ENCODE measurements at regions not wholly inside any gene's neighbourhood (a gene's known extent, or its start where the extent isn't known, plus 50 kb on each side); places are given as distances from the start of the nearest gene placed in this dataset.
"Not testable (repeated sequence)": the region's sequence is repeated elsewhere in the genome, so short reads cannot be mapped to it uniquely, and the experiment has no call there.

DNA sequence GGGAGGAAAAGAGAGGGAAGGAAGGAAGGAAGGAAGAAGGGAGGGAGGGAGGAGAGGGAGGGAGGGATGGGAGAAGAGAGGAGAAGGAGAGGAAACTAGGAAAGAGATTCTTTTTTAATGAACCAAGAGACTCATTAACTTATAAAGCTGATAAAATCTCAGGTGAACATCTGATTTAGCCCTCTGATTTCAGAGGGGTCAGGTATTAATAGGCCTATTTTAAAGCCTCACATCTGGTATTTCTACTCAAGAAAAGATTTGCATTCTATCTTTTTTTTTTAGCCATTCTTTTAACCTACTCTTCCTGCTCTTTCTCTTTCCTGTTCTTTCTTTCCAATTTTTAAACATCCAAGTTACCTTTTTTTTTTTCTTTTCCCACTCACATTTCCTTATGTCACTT lies 103.3 kb upstream of the CPEB2 start:
- Histone ChIP-seq H3K4me3 (no peak overlapping the region), H3K36me3 (no peaks in the 10 kb centered on the region), H3K9me3 (no peaks in the 10 kb centered on the region), H3K27me3 (no peaks in the 10 kb centered on the region)
- DNase-seq = no peak

DNA sequence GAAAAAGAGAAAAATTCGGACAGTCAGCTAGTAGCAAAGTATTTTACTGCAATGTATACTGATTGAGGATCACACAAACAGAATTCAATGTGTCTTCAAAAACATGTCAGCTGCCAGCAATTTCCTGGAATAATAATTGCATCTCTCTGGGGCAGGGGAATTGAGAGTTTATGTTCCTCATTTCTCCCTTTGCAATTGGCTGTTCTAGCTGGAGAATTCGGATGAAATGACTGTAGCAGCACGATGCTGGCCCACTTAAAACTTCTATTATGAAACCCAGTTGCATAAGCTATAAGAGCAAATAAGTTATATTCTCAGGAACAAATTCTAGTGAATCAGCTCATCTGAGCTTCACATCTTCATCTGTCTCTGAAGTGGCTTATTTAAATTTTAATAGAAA lies 99.9 kb upstream of the CPEB2 start:
- no peaks in the 10 kb centered on the region for H3K9me3 ChIP-seq
- H3K4me3 ChIP-seq = no peak overlapping the region
- no peaks in the 10 kb centered on the region for H3K36me3 ChIP-seq
- no peak for DNase-seq
- H3K27me3 ChIP-seq = no peaks in the 10 kb centered on the region

DNA sequence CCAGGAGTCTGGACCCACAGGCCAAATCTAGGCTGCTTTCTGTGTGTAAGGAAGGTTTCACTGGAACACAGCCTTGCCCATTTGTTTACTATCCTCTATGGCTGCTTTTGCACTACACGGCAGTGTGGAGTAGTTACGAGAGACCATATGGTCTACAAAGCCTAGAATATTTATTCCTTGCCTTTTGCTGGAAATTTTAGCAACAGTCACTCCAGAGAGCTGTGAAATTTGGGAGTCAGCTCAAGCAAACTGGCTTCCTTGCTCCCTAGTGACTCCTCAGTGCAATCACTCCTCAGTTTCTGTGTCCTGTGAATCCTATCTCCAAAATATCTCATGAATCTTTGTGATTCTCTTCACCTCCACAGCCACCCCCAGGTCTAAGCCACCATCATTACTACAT lies 99.0 kb upstream of the CPEB2 start:
- H3K36me3 ChIP-seq = no peaks in the 10 kb centered on the region
- H3K27me3 ChIP-seq = no peaks in the 10 kb centered on the region
- no peak for DNase-seq
- no peaks in the 10 kb centered on the region for H3K9me3 ChIP-seq
- H3K4me3 ChIP-seq = no peak overlapping the region

DNA sequence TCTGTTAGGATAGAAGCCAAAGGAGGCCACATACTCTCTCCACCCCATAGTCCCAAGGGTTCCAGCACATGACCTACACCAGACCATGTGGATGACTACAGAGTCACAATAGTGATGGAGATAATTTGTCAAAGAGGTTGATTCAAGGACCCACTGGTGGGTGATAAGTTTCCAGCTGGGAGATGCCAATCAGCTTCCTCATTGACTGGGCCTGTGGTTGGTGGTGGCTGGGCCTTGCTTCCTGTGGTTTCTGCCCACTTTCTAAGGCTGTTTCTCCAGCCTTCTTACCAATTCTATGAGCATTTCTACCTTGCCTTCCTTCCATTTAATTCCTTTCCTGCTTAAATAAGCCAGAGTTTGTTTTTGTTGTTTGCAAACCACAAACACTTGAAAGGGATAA lies 95.5 kb upstream of the CPEB2 start:
- Histone ChIP-seq H3K4me3 (no peak overlapping the region), H3K36me3 (no peaks in the 10 kb centered on the region), H3K27me3 (no peaks in the 10 kb centered on the region), H3K9me3 (no peaks in the 10 kb centered on the region)
- no peak for DNase-seq

DNA sequence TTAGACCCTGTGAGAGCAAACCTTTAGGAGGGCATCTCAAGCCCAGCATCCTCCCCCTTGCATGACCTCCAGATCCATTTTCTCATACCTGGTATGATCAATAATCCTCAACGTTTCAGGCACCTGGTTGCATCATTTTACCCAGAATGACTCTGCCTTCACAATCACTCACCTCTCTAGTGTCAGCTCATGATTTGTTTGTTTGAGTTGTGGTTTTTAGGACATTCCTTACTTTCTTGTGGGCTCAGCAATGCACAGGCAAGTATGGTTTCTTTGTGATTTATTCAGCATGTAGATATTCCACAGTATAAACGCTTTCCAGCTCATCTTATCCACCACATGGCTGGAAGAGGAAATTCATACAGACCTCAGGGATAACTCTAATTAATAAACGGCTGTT lies 93.6 kb upstream of the CPEB2 start:
- no peaks in the 10 kb centered on the region for H3K9me3 ChIP-seq
- no peaks in the 10 kb centered on the region for H3K27me3 ChIP-seq
- no peaks in the 10 kb centered on the region for H3K36me3 ChIP-seq
- H3K4me3 ChIP-seq = no peak overlapping the region
- no peak for DNase-seq

DNA sequence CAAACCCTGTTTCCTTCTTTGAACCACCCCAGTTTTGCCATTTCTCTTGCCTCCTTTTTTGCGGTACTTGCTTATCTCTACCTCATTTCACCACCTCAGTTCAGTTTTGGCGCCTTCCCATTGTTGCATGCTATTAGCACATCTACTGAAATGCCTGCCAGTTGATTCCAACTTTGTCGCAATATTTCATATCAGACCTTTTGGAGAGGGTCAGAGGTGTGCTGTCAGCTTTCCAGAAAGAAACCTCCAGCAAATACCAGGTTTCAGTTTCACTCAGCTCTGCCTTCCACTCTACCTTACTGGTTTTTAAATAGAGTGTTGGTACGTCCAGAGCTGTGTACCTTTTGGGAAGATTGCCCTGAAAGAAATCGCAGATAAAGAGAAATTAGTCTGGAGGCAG lies 91.9 kb upstream of the CPEB2 start:
- no peak for DNase-seq

DNA sequence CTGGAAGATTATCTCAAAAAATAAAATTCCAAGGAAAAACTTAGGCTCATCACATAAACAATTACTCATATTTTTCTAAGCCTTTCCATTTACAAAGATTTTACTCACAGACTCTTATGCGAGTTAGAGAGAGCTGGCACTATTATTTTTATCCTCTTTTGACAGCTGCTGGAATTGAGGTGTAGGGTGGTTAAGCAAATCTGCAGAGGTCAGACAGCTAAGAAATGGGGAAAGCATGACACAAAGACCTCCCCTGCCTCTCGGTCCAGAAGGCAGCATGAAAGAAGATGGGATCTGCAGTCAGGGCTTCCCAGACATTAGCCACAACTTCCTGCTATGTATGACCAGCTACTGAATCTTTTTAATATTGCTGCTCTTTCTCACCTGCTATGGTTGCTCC lies 89.9 kb upstream of the CPEB2 start:
- Histone ChIP-seq H3K27me3 (no peaks in the 10 kb centered on the region), H3K9me3 (no peaks in the 10 kb centered on the region), H3K4me3 (no peak overlapping the region), H3K36me3 (no peaks in the 10 kb centered on the region)
- DNase-seq = no peak

More for the DNA sequence above, 91.9 kb upstream of the CPEB2 start:
- Histone ChIP-seq H3K9me3 (no peaks in the 10 kb centered on the region), H3K27me3 (no peaks in the 10 kb centered on the region), H3K36me3 (no peaks in the 10 kb centered on the region), H3K4me3 (no peak overlapping the region)

DNA sequence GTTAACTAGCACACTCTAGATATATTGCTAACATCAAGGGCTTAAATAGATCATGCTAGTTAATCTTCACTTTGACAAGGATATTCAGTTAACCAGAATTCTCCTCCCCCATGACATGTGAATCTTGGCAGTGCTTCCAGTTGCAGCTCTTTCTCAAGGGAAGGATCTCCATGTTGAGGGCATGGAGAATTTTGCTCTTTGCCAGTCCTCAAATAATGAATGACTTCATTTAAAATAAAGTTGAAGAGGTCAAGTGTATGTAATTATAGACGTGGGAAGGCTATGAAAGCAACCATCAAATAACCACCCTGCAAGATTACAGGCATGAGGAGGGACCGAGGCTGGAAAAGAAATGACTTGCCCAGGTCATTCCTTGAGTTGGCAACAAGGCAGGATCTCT lies 87.3 kb upstream of the CPEB2 start:
- H3K36me3 ChIP-seq = no peaks in the 10 kb centered on the region
- H3K4me3 ChIP-seq = no peak overlapping the region
- H3K27me3 ChIP-seq = no peaks in the 10 kb centered on the region
- no peak for DNase-seq
- H3K9me3 ChIP-seq = no peaks in the 10 kb centered on the region

DNA sequence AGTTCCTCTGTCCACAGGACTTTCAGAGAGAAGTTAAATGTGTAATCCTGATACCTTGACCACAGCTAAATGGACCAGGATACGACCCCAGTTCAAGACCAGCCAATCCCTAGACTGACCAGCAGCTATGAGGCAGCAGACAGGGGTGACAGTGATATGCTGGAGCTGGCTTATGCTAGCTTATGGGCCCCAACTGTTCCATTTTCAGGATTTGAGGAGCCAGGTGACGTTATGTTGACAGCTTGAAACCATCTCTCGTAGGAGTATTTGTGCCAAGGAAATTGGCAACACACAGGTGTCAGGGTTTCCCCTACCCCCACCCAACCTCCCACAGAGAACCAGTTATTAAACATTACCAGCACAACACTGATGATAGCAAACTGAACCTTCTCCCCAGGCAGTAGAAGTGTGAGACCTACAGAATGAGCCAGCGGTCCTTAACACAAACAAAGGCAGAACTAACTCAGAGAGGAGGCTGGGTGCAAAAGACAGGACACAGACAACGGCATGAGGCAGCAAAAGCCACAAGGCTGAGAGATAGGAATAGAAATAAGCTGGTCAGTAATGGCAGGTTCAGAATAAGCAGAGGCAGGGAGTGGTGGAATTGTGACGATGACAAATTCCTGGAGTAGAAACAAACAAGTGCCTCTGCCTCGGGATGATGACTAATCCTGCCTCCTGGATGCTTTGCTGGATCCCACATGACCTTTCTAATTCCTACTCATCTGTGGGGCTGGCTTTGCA lies 85.6 kb upstream of the CPEB2 start:
- no peaks in the 10 kb centered on the region for H3K27me3 ChIP-seq
- H3K36me3 ChIP-seq = no peaks in the 10 kb centered on the region
- no peaks in the 10 kb centered on the region for H3K9me3 ChIP-seq
- peak; percentile 48 for DNase-seq
- no peak overlapping the region for H3K4me3 ChIP-seq

DNA sequence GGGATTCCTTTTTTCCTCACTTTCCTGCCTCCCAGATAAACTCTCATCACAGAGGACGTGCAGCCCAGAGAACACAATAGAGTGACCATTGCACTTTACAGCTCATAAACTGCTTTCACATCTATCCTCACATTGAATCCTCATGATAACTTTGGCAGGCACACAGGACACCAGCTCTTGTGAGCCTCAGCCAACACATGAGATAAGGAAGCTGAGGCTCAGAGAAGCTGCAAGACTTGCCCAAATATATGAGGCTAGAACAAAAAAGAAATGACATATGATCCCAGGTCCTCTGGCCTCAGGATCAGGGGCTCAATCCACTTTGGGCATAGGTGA lies 85.0 kb upstream of the CPEB2 start:
- Histone ChIP-seq H3K27me3 (no peaks in the 10 kb centered on the region), H3K4me3 (no peak overlapping the region), H3K36me3 (no peaks in the 10 kb centered on the region), H3K9me3 (no peaks in the 10 kb centered on the region)
- no peak for DNase-seq

DNA sequence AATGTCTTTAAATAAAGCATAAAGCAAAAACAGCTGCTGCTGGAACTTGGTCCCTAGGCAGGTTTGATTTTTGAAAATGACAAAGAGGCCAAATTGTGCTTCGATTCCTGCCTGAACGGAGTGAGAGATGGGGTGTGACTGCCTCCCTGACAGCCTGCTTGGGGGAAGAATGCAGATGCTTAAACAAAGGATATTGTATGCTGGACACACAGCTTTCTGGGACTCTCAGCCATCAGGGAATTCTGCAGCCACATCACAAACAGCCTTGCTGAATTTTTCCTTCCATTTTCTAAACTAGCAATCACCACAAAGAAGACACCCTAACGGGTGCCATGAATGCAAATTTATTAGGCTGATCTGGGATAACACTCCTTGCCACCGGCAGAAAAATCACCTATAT lies 83.9 kb upstream of the CPEB2 start:
- Histone ChIP-seq H3K4me3 (no peak overlapping the region), H3K27me3 (no peaks in the 10 kb centered on the region), H3K36me3 (no peaks in the 10 kb centered on the region), H3K9me3 (no peaks in the 10 kb centered on the region)
- DNase-seq = no peak

DNA sequence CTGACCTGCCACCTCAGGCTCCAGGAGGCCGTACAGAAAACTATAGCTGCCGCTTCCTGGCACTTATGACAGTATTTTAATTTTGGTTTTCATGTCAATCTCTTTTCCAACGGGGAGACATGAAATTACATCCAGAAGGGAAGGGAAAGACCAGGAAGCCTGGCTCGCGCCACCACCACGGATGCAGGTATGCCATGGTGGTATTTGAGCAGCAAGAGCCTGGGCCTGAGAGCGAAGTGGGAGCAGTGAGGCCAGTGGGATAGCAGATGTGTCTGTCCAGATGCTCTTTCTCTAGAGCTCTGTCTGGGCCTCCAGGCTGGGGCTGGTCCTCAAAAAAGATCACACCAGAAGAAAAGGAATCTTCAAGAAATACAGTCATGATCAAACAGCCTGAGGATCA lies 82.5 kb upstream of the CPEB2 start:
- no peak for DNase-seq
- Histone ChIP-seq H3K36me3 (no peaks in the 10 kb centered on the region), H3K4me3 (no peak overlapping the region), H3K9me3 (no peaks in the 10 kb centered on the region), H3K27me3 (no peaks in the 10 kb centered on the region)

DNA sequence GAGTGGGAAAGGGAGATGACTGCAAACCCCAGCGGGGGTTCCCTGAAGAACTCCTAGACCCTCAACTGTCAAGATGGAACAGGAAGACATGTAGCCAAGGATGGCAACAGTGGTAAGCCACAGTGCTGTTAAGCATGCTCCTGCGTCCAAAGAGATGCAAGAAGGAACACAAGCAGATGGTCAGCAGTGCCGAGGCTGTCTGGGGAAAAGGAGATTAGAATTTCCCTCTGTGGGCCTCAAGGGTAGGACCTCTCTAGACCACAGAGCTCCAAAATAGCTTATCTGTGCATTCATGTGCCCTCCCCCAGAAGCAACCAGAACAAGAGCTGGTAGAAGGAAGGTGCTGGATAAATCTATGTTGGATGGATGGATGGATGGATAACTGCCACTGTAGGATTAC lies 82.0 kb upstream of the CPEB2 start:
- DNase-seq = no peak
- no peak overlapping the region for H3K4me3 ChIP-seq
- no peaks in the 10 kb centered on the region for H3K27me3 ChIP-seq
- H3K9me3 ChIP-seq = no peaks in the 10 kb centered on the region
- no peaks in the 10 kb centered on the region for H3K36me3 ChIP-seq

DNA sequence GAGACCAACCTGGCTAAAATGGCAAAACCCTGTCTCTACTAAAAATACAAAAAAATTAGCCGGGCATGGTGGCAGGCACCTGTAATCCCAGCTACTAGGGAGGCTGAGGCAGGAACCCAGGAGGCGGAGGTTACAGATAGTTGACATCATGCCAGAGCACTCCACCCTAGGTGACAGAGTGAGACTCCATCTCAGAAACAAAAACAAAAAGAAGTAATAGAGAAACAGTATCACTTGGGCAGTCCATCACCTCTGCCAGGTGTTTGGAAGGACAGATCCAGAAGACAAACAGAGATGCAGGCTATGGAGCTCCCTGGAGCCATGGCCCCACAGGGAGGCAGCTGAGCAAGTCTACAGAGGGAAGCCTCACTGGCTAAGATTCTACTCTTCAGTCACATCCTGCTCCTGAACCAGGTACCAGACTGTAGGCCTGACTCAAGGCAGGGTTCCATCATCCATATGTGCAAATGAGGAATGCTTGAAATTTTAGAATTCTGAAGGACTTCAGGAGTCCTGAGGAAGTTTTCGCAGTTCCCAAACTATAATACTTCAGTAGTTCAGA lies 81.4 kb upstream of the CPEB2 start:
- Histone ChIP-seq H3K27me3 (no peaks in the 10 kb centered on the region), H3K4me3 (no peak overlapping the region), H3K9me3 (no peaks in the 10 kb centered on the region), H3K36me3 (no peaks in the 10 kb centered on the region)
- no peak for DNase-seq

DNA sequence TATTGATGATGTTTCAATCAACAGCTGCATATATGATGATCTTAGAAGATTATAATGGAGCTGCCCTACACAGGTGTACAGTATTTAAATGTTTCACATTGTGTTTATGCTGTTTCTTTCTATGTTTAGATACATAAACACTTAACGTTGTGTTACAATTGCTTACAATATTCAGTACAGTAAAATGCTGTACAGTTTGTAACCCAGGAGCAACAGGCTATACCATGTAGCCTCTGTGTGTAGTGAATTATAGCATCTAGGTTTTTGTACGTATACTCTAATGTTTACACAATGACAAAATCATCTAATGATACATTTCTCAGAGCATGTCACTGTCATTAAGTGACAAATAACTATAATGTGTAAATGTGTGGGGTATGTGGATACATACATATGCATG lies 80.5 kb upstream of the CPEB2 start:
- DNase-seq, H3K4me3 ChIP-seq, H3K9me3 ChIP-seq, H3K36me3 ChIP-seq, H3K27me3 ChIP-seq: not testable (repeated sequence)

DNA sequence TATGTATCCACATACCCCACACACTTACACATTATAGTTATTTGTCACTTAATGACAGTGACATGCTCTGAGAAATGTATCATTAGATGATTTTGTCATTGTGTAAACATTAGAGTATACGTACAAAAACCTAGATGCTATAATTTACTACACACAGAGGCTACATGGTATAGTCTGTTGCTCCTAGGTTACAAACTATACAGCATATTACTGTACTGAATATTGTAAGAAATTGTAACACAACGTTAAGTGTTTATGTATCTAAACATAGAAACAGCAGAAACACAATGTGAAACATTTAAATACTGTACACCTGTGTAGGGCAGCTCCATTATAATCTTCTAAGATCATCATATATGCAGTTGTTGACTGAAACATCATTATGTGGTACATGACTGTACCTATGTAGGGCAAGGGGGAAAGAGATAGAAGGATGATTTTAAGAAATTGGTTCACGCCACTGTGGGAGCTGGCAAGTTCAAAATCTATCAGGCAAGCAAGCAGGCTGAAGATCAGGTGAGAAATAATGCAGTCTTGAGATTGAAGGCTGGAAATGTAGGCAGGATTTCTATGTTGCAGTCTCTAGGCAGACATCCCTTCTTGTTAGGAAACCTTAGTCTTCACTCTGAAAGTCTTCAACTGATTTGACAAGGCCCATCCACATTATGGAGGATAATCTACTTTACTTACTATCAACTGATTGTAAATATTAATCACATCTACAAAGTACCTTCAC lies 78.0 kb upstream of the CPEB2 start:
- no peak for DNase-seq
- Histone ChIP-seq H3K27me3 (no peaks in the 10 kb centered on the region), H3K4me3 (no peak overlapping the region), H3K36me3 (no peaks in the 10 kb centered on the region), H3K9me3 (no peaks in the 10 kb centered on the region)

DNA sequence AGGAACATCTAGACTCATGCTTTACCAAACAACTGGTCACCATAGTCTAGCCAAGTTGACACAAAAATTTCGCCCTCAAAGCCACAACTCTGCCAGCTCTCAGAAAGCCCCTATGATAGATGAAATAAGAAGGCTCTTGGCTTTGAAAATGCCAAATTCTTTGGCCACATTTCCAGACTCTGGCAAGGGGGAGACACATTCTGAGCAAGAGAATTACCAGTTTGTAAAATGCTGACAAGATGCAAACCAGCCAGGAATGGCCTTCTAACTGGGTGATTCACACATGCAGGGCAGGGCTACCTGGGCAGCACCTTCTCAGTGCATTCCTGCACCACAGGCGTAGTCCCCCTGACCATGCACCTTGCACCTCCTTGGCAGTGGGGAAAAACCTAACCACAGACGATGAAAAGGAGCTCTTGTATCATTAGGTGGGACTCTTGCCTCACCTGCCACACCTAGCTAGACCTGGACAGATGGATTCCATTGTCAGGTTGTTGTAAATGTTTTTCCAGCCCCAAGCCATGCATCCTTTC lies 77.4 kb upstream of the CPEB2 start:
- no peaks in the 10 kb centered on the region for H3K9me3 ChIP-seq
- no peaks in the 10 kb centered on the region for H3K36me3 ChIP-seq
- no peaks in the 10 kb centered on the region for H3K27me3 ChIP-seq
- H3K4me3 ChIP-seq = no peak overlapping the region
- DNase-seq = no peak

DNA sequence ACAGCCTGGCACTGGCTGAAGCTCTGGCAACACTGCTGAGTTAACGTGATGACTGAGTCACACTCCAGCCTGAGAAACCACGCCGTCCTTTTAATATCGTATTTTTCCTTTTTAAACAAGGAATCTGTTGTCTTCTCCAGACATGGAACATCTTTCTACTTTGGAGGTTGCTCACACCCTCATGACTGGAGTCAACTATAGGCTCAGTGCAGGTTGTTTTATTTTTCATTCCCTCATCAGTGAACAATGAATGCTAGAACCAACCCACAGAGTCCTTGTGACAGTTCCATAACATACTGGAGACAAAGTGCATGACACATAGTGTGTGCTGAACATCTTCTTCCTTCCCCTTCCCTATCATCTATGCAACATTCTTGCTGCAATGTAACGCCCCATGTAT lies 76.8 kb upstream of the CPEB2 start:
- Histone ChIP-seq H3K4me3 (no peak overlapping the region), H3K27me3 (no peaks in the 10 kb centered on the region), H3K36me3 (no peaks in the 10 kb centered on the region), H3K9me3 (no peaks in the 10 kb centered on the region)
- DNase-seq = no peak
